GM12873 (cell line): ENCODE measurements at regions not wholly inside any gene's neighbourhood (a gene's known extent, or its start where the extent isn't known, plus 50 kb on each side); places are given as distances from the start of the nearest gene placed in this dataset.

Source experiments
- CTCF ChIP-seq: IDR thresholded peaks from 2 replicates; pipeline ENCODE4 v1.5.1; 2012; ENCODE audit warnings: low read depth, mild to moderate bottlenecking, moderate library complexity, low read length, control low read depth; ENCODE audit not compliant: insufficient read depth; ENCODE audit errors: missing control alignments

GRCh38 chr7:53422291-53422690 lies 386.9 kb downstream of the POM121L12 start:
- no peak for TF ChIP-seq CTCF

- no peak for TF ChIP-seq CTCF
Observed at GRCh38 chr7:53426145-53426750, 390.8 kb downstream of the POM121L12 start.

- TF ChIP-seq CTCF, result no peak
Observed at GRCh38 chr7:53428045-53428444, 392.6 kb downstream of the POM121L12 start.

- TF ChIP-seq CTCF, result no peak
Observed at GRCh38 chr7:53431901-53432300, 396.5 kb downstream of the POM121L12 start.

- no peak for TF ChIP-seq CTCF
Observed at GRCh38 chr7:53437336-53437735, 401.9 kb downstream of the POM121L12 start.

GRCh38 chr7:53446170-53446569 lies 410.7 kb downstream of the POM121L12 start:
- no peak for TF ChIP-seq CTCF

- no peak for TF ChIP-seq CTCF
Observed at GRCh38 chr7:53458636-53459035, 423.2 kb downstream of the POM121L12 start.
